ENCODE measurements at regions not wholly inside any gene's neighbourhood (a gene's known extent, or its start where the extent isn't known, plus 50 kb on each side); places are given as distances from the start of the nearest gene placed in this dataset.

DNA sequence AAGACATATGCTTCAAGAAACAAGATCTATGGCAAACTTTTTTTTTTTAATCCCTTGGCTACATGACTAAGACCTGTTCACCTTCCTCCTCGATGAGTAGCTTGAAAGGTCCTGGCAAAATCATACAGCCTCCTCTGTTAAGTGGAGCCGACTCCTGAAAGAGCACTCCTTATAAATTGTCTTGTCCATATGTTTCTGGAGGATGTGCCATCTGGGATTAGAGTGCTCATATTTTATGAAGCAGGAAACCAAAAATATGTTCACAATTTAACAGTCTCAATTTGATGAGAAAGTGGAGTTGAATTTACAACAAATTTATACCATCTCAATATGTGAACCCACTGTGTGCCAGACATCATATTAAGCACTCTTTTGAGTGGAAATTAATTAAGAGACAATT, 912.1 kb upstream of the FAT3 start:
- TF ChIP-seq EP300 (IDR thresholded peaks at IDR 0.05; ENCODE audit: borderline replicate concordance): no peak
- TF ChIP-seq TAF1 (IDR thresholded peaks at IDR 0.05; ENCODE audit: low read depth): no peak
- TF ChIP-seq REST (IDR thresholded peaks at IDR 0.05; ENCODE audit: low read depth): no peak
- TF ChIP-seq RAD21 (IDR thresholded peaks at IDR 0.05; ENCODE audit: low read depth): no peak
- TF ChIP-seq NFIC (IDR thresholded peaks at IDR 0.05): no peak
- TF ChIP-seq CREB1 (IDR thresholded peaks at IDR 0.05; ENCODE audit: low read depth): no peak
- no peak for TF ChIP-seq MAX (IDR thresholded peaks at IDR 0.05)

All from Ishikawa (cell line).